DND-41 (cell line): ENCODE measurements at regions not wholly inside any gene's neighbourhood (a gene's known extent, or its start where the extent isn't known, plus 50 kb on each side); places are given as distances from the start of the nearest gene placed in this dataset.

Experiments used
- EZH2 ChIP-seq: IDR thresholded peaks from 3 replicates; pipeline ENCODE4 v1.6.1; 2012; ENCODE audit warnings: borderline replicate concordance, low read depth, mild to moderate bottlenecking, moderate library complexity, low read length, inconsistent platforms; ENCODE audit not compliant: severe bottlenecking
- TF ChIP-seq, protein P1 (sequence below): IDR thresholded peaks from 2 replicates; pipeline ENCODE4 v1.5.1; 2012; ENCODE audit warnings: borderline replicate concordance, low read length, moderate library complexity, mild to moderate bottlenecking; ENCODE audit not compliant: poor library complexity, severe bottlenecking; ENCODE audit errors: extremely low read depth

DNA sequence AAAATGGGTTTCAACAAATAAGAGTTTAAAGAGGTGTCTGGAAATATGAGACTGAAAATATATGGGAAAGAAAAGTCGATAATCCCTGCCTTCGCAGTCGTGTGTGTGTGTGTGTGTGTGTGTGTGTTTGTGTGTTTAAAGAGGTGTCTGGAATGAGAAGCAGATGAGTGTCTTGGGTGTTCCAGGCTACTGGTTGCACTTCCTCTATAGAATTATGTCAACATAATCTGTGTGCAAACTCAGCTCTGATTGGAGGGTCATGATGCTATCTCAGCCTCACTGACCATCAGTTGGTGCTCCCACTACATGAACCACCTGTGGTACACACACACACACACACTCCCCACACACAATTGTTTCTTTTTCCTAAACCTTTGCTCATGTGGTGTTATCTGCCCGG lies 347.3 kb downstream of the NPIPA8 start:
- TF ChIP-seq, protein P1, sequence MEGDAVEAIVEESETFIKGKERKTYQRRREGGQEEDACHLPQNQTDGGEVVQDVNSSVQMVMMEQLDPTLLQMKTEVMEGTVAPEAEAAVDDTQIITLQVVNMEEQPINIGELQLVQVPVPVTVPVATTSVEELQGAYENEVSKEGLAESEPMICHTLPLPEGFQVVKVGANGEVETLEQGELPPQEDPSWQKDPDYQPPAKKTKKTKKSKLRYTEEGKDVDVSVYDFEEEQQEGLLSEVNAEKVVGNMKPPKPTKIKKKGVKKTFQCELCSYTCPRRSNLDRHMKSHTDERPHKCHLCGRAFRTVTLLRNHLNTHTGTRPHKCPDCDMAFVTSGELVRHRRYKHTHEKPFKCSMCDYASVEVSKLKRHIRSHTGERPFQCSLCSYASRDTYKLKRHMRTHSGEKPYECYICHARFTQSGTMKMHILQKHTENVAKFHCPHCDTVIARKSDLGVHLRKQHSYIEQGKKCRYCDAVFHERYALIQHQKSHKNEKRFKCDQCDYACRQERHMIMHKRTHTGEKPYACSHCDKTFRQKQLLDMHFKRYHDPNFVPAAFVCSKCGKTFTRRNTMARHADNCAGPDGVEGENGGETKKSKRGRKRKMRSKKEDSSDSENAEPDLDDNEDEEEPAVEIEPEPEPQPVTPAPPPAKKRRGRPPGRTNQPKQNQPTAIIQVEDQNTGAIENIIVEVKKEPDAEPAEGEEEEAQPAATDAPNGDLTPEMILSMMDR = no peak
- TF ChIP-seq EZH2 = no peak
